Mesodermal cell (in vitro differentiated cells): ENCODE measurements at regions not wholly inside any gene's neighbourhood (a gene's known extent, or its start where the extent isn't known, plus 50 kb on each side); places are given as distances from the start of the nearest gene placed in this dataset.
A peak's percentile ranks its signal among the peaks of the same experiment; 100 is the strongest.

ENCODE experiments used
- H3K27ac ChIP-seq: 2 replicates; pipeline ENCODE4 v1.7.0; 2013; ENCODE audit warnings: mild to moderate bottlenecking, low read depth, low read length, moderate library complexity; ENCODE audit not compliant: severe bottlenecking
- H3K36me3 ChIP-seq: 2 replicates; pipeline ENCODE4 v1.7.1; 2013; ENCODE audit warnings: mild to moderate bottlenecking, low read length, moderate library complexity; ENCODE audit not compliant: control insufficient read depth, insufficient read depth
- H3K4me1 ChIP-seq: one replicate; pipeline ENCODE4 v1.7.1; 2013; ENCODE audit warnings: mild to moderate bottlenecking, low read length; ENCODE audit not compliant: insufficient read depth, control insufficient read depth, poor library complexity, severe bottlenecking
- H3K4me3 ChIP-seq: 2 replicates; pipeline ENCODE4 v1.7.0; 2013; ENCODE audit warnings: low read length, control low read depth, mild to moderate bottlenecking; ENCODE audit not compliant: insufficient read depth, poor library complexity, severe bottlenecking; ENCODE audit errors: extremely low read depth
- H3K9me3 ChIP-seq: 2 replicates; pipeline ENCODE4 v1.7.1; 2013; ENCODE audit warnings: mild to moderate bottlenecking, low read length, moderate library complexity; ENCODE audit not compliant: control insufficient read depth
- WGBS, 2 experiments: methylation state at CpG; one replicate each; pipeline ENCODE4 v1.1.5; 2013; ENCODE audit warnings: missing lambda C conversion rate in 2 of 2; ENCODE audit not compliant: insufficient coverage in 2 of 2; 5-methylcytosine and 5-hydroxymethylcytosine counted together

DNA sequence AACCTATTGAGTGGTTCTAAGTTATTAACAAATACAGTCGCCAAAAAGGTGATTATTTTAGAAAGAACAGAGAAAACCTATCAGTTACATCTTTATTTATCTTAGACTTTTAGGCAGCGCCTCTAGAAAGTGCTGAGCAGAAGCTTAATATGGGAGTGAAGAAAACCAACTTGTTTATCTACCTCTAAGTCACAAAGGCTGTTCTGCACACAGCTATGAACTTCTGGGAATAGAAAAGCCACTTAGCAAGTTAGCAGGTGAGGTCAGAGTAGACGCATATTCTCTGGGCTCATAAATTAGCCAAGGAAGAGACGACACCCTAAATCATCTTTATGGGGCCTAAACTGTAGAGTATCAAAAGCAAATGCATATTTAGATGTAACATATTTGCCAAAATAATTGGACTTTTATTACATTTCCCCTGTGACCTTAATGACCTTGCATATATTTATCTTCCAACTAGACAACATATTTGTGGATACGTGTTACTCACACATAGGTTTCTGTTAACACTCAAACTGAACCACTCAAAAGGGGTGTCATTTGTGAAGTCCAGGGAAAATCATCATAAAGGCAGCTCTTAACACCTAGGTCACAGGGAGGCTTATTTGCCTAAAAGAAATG is 267.1 kb downstream of the ADGB start:
- no peak overlapping the region for H3K4me3 ChIP-seq
- H3K27ac ChIP-seq, result no peak overlapping the region
- no peaks in the 10 kb centered on the region for H3K36me3 ChIP-seq
- no peaks in the 10 kb centered on the region for H3K9me3 ChIP-seq
- WGBS, 2 experiments, result 90% methylated on average over 3 of the region's 5 CpGs; no CpG with 5 or more reads in 1 of the 2 experiments
- H3K4me1 ChIP-seq, result no peaks in the 10 kb centered on the region

DNA sequence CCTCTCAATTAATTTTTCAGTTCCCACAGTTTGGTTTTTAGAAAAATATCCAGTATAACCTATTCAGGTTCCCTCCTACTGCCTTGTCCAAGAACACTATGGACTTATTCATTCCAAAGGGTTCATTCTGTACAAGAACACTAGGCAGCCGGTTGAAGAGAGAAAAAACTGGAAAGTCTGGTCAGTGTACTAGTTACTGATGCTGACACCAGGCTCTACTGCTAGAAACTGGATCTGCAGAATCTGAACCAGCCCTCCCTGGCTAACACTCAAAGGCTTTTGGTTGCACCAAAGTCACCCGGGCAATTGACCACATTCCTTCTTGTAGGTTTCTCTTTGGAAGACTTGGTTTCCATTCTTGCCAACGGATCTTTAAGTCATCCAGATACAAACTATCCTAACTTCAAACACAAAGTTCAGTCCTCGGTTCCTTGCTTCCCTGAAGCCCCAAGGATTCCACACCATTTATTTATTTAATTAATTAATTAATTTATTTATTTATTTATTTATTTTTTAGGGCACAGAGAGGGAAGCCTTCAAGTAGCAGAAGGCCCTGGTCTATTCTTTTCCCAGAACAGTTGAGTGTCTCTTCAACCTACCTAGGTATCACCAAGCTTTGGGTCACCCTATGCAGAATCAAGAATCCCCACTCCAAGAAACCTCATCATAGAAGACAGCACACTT is 268.1 kb downstream of the ADGB start:
- Histone ChIP-seq H3K27ac (no peak overlapping the region), H3K9me3 (no peaks in the 10 kb centered on the region), H3K4me3 (no peak overlapping the region), H3K36me3 (no peaks in the 10 kb centered on the region), H3K4me1 (no peaks in the 10 kb centered on the region)
- WGBS, 2 experiments, result 94 to 100% methylated on average over 2 of the region's 4 CpGs

DNA sequence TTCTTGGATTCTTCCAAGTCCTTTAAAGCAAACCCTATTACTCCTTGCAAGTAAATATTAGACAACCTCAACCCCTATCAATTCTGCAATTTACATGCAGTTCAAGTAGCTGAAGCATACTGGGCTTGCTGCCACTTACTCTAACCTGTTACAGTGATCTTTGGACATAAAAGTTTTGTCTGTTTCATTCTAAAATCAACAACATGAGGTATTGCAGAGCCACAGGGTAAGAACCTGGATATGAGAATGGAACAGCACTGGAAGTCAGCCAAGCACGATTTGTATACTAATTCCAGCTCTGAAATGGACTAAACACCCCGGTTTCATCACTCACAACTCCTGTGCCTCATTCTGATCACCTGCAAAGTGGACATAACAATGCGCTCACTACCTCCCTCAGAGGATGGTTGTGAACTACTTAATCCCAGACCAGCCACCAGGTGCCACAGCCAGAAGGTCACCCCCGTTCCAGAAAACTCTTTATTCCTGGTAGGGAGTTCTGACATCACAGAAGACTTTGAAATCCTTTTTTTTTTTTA is 270.0 kb downstream of the ADGB start:
- H3K4me1 ChIP-seq, result no peaks in the 10 kb centered on the region
- H3K36me3 ChIP-seq, result no peaks in the 10 kb centered on the region
- H3K27ac ChIP-seq, result no peak overlapping the region
- H3K4me3 ChIP-seq, result no peak overlapping the region
- WGBS, 2 experiments, result 84 to 89% methylated on average over 1 to 3 of the region's 4 CpGs
- no peaks in the 10 kb centered on the region for H3K9me3 ChIP-seq

DNA sequence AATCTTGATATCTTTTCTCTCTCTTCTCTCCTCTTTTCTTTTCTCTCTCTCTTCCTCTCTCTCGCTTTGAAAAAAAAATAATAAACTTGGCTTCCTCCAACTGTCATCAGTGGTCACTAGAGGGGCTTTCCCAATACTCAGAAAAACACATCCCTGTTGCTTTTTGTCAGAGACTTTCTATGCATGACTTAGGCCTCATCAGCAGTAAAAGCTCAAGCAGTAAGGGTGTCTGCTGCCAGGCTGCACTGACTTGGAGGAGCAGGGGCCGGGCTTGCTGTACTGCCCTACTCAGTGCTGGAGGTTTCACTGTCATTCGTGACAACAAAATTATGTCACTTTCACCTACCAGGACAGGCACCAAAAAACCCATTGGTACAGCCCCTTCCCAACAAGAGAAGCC is 272.0 kb downstream of the ADGB start:
- Histone ChIP-seq H3K36me3 (no peaks in the 10 kb centered on the region), H3K4me1 (peaks cover 1% of the 10 kb centered on the region), H3K27ac (no peak overlapping the region), H3K9me3 (no peaks in the 10 kb centered on the region), H3K4me3 (no peak overlapping the region)
- WGBS, 2 experiments, result 95 to 100% methylated on average over 2 of the region's 3 CpGs

DNA sequence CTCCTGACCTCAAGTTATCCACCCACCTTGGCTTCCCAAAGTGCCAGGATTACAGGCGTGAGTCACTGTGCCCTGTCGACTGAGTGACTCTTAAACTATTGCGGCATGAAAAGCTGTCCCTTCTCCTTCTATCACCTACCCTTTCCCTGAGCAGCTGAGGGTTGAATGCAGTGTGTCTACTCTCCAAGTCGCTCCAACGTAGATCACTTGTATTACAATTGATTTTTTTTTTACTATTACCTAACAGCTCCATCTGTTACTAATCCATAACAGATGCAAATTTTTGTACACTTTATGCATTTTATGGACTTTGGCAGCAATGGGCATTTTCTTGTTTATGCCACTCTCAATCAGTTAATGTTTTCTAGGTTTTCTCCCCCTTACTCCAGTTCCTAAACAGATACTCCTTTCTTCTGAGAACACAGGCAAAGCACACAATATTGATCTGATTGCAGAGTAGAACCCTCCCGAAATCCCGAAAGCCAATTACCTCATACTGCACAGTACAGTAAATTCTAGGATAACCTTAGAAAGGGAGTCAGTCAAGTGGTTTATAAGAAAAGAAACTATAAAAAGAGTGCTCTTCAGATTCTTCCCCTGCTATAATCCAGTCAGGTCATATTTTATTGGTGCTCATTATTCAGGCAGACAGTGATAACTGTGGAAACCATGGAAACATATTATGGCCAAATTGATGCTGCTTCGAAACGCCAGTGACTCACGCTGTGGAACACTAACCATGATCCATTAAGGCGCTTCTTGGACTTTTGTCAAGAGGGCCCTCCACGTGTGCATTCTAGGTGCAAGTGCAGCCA is 273.0 kb downstream of the ADGB start:
- Histone ChIP-seq H3K4me3 (no peak overlapping the region), H3K27ac (no peak overlapping the region), H3K36me3 (no peaks in the 10 kb centered on the region), H3K4me1 (peaks cover 6% of the 10 kb centered on the region), H3K9me3 (no peaks in the 10 kb centered on the region)
- WGBS, 2 experiments, result 75 to 80% methylated on average over 8 to 9 of the region's 12 CpGs

DNA sequence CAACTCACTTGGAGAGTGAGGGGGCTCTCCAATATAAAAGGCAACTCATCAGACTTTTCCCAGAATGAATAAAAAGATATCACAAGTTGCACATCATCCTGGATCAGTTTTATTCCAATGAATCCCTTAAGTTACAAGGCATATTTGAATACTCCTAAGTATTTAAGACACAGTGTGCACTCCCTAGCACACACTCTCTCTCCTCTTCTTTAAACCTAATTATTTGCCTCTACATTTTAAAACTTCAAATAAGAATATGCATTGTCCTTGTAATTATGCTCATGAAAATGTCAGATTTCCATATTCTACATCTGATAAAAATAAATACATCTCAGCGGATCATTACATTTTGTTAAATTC is 273.6 kb downstream of the ADGB start:
- WGBS, 2 experiments, result 90% methylated on average over 1 of the region's 1 CpG; no CpG with 5 or more reads in 1 of the 2 experiments
- peaks cover 9% of the 10 kb centered on the region for H3K4me1 ChIP-seq
- no peak overlapping the region for H3K4me3 ChIP-seq
- H3K9me3 ChIP-seq, result no peaks in the 10 kb centered on the region
- H3K36me3 ChIP-seq, result no peaks in the 10 kb centered on the region
- no peak overlapping the region for H3K27ac ChIP-seq

DNA sequence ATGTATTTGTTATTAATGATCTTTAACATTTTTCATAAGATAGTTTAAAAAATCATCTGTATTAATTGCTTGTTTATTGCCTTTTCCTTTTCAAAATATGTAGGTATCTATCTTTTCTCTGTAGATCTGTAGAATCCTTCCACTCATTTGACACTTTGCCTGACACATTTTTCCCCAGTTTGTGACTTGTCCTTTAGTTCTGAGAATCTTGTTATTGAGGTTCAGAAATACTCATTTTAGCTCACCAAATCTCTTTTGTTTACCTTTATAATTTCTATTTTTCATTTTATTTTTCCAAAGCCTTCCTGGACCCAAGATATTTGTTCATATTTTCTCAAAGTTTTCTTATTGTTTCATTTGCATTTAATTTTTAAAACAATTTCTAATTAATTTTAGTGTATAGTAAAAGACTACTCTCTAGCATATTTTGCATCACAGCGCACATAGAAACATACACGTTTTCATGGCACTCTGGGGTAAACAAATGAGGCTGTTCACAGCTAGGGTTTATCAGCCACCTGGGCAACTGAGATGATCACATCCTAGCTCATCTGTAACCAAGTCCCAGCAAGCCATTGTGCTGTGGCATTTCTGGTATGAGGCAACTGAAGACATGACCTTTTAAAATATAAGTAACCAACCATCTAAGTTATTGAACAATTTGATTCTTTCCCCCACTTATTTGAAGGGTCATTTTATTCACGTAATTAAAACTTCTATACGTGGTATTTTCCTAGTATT is 275.7 kb downstream of the ADGB start:
- Histone ChIP-seq H3K4me1 (peaks cover 16% of the 10 kb centered on the region), H3K36me3 (no peaks in the 10 kb centered on the region), H3K9me3 (no peaks in the 10 kb centered on the region), H3K27ac (no peak overlapping the region), H3K4me3 (no peak overlapping the region)
- WGBS, 2 experiments, result 100% methylated on average over 2 of the region's 4 CpGs; no CpG with 5 or more reads in 1 of the 2 experiments

DNA sequence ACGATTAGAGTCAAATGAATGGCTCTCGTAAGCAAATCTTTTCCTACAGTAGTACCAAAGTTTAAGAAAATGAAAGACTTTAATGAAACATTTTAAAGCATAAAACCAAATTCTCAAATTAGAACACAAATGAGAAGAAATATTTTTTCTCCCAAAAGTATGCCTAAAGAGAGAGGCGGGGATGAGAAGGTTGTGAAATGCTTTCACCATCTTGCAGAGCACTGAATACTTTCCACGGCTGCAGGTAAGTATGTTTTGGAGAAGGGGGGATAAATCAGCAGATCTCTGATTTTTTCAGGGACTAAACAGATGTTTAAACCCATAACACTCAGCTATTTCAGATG is 277.1 kb downstream of the ADGB start:
- 100% methylated on average over 1 of the region's 4 CpGs; no CpG with 5 or more reads in 1 of the 2 experiments for WGBS, 2 experiments
- Histone ChIP-seq H3K4me3 (no peak overlapping the region), H3K27ac (peak overlapping the region; percentile 77), H3K9me3 (no peaks in the 10 kb centered on the region), H3K36me3 (no peaks in the 10 kb centered on the region), H3K4me1 (peaks cover 27% of the 10 kb centered on the region)

DNA sequence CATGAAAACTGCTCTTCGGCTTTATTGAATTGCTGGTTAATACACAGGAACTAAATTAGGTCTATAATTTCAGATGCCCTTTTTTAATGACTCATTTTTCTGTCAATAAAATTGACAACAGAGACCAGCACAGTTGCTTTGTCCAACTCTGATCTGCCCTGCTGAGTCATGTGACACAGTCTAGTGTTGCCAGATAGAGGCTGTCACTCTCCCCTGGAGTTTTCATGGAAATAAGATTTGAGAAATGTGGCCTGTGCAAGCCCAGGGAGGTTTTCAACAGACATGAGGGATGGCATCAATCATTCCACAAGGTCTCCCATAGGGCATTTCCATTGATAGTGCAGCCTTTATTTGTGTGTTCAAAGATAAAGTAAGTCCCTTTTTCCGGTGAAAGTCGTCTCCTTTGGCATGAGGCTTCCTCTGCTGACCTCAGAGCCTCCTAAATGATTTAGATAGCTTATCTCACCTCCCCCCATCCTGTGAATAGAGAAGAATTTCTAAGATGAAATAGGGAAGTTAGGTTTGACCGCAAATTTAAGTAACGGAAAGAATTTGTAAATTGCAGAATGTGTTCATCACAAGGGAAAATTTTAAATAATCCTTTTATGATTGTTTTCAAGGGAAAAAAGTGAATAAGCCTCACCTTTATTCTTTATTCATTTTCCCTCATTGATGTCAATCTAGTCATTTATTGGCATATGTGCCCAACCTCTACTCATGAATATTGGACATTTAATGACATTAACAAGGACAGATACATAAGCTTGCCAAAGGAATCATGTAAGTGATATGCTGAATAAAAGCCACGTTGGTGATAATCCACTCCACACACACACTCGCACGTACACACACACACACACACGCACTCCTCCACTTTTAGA is 277.7 kb downstream of the ADGB start:
- WGBS, 2 experiments, result 90 to 100% methylated on average over 1 of the region's 9 CpGs
- H3K4me3 ChIP-seq, result no peak overlapping the region
- peak overlapping the region; percentile 77 for H3K27ac ChIP-seq
- no peaks in the 10 kb centered on the region for H3K36me3 ChIP-seq
- peaks cover 34% of the 10 kb centered on the region for H3K4me1 ChIP-seq
- H3K9me3 ChIP-seq, result no peaks in the 10 kb centered on the region
